Ovary (tissue), 3 donors: ENCODE measurements at regions not wholly inside any gene's neighbourhood (a gene's known extent, or its start where the extent isn't known, plus 50 kb on each side); places are given as distances from the start of the nearest gene placed in this dataset.

Experiments
- CTCF ChIP-seq, 3 donors: fragments of 450-650 bp in 2 of 3; fragments of 200-600 bp in 1 of 3; IDR thresholded peaks; one replicate each; pipeline versions ENCODE4 v1.5.1 to v1.8.0; 2016 to 2022; ENCODE audit warnings: antibody characterized with exemption in 3 of 3, mild to moderate bottlenecking in 1 of 3
- EP300 ChIP-seq: sonication (generic); formaldehyde crosslinking; IDR thresholded peaks from one replicate; pipeline ENCODE4 v1.6.1; 2017; ENCODE audit warnings: antibody characterized with exemption
- donor health status: DM: no; HTN: no; CAD: no.

GRCh38 chr10:35874311-35875015 lies 232.4 kb upstream of the FZD8 start:
- TF ChIP-seq CTCF (IDR thresholded peaks at IDR 0.05) (no peak), EP300 (no peak)
